Testis (tissue), 2 donors: ENCODE measurements at regions not wholly inside any gene's neighbourhood (a gene's known extent, or its start where the extent isn't known, plus 50 kb on each side); places are given as distances from the start of the nearest gene placed in this dataset.

Experiments
- CTCF ChIP-seq, 3 experiments: fragments of 450-650 bp in 2 of 3; fragments of 200-600 bp in 1 of 3; sonication (generic) in 1 of 3; IDR thresholded peaks; one replicate each; pipeline ENCODE4 v1.5.1; 2016 to 2019; ENCODE audit warnings: antibody characterized with exemption in 3 of 3, mild to moderate bottlenecking in 2 of 3, moderate library complexity in 1 of 3
- POLR2A ChIP-seq: fragments of 450-650 bp; IDR thresholded peaks from one replicate; pipeline ENCODE4 v1.6.1; 2017; ENCODE audit warnings: antibody characterized with exemption, mild to moderate bottlenecking, moderate library complexity

- TF ChIP-seq CTCF (IDR thresholded peaks at IDR 0.05): no peak
- TF ChIP-seq POLR2A: no peak
Measured at GRCh38 chr2:187206071-187206470, 242.0 kb downstream of the CALCRL start.
